BJ (cell line): ENCODE measurements at regions not wholly inside any gene's neighbourhood (a gene's known extent, or its start where the extent isn't known, plus 50 kb on each side); places are given as distances from the start of the nearest gene placed in this dataset.
A peak's percentile ranks its signal among the peaks of the same experiment; 100 is the strongest.
"Not testable (repeated sequence)": the region's sequence is repeated elsewhere in the genome, so short reads cannot be mapped to it uniquely, and the experiment has no call there.

ENCODE experiments used
- CTCF ChIA-PET: fragments of 350-600 bp; formaldehyde crosslinking; extraction: SDS; loops from one replicate; lab custom pipeline; 2021; ENCODE audit warnings: antibody characterized with exemption, inconsistent platforms; lab: Yijun Ruan, JAX
- POLR2A ChIA-PET: fragments of 300-600 bp; sonication (Branson Sonifier 250); formaldehyde crosslinking; extraction: SDS; loops from one replicate; lab custom pipeline; 2021; ENCODE audit warnings: antibody characterized with exemption; lab: Charles Lee
- DNase-seq: peaks from one replicate; pipeline ENCODE4 v3.0.0-alpha.2; 2011; ENCODE audit warnings: low read depth
- H3K27me3 ChIP-seq: 2 replicates; pipeline ENCODE4 v1.6.0; 2011; ENCODE audit warnings: low read length; ENCODE audit not compliant: control insufficient read depth, insufficient read depth
- H3K36me3 ChIP-seq: 2 replicates; pipeline ENCODE4 v1.5.1; 2011; ENCODE audit warnings: low read length; ENCODE audit not compliant: control insufficient read depth, insufficient read depth
- H3K4me3 ChIP-seq: 2 replicates; pipeline ENCODE4 v1.5.1; 2011; ENCODE audit warnings: low read depth, mild to moderate bottlenecking, control low read depth, low read length
- TF ChIP-seq, protein P1 (sequence below): IDR thresholded peaks from 2 replicates; pipeline ENCODE4 v1.5.1; 2011; ENCODE audit warnings: low read depth, mild to moderate bottlenecking, control low read depth, inconsistent platforms, low read length, moderate library complexity; ENCODE audit not compliant: insufficient read depth

DNA sequence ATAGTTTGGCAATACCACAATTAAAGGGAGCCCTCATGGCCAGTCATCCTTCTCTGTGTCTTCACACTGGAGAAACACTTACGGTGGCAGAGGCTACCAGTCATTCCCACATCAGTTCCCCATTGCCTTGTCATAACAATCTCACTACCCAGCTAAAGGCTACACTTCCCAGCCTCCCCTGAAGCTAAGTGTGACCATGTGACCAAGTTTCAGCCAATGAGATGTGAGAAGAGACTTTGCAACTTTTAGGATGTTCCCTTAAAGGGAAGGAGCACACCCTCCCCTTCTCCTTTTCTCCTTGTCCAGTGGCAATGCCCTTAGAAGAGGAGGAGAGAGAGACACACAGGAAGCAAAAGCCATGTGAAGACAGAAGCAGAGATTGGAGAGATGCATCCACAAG is 89.0 kb upstream of the RAB12 start:
- peaks cover 6% of the 10 kb centered on the region; the same call in 1 of the 2 replicates for H3K27me3 ChIP-seq
- CTCF ChIA-PET = no interaction called here
- H3K36me3 ChIP-seq = no peaks in the 10 kb centered on the region
- POLR2A ChIA-PET = no interaction called here
- TF ChIP-seq, protein P1, sequence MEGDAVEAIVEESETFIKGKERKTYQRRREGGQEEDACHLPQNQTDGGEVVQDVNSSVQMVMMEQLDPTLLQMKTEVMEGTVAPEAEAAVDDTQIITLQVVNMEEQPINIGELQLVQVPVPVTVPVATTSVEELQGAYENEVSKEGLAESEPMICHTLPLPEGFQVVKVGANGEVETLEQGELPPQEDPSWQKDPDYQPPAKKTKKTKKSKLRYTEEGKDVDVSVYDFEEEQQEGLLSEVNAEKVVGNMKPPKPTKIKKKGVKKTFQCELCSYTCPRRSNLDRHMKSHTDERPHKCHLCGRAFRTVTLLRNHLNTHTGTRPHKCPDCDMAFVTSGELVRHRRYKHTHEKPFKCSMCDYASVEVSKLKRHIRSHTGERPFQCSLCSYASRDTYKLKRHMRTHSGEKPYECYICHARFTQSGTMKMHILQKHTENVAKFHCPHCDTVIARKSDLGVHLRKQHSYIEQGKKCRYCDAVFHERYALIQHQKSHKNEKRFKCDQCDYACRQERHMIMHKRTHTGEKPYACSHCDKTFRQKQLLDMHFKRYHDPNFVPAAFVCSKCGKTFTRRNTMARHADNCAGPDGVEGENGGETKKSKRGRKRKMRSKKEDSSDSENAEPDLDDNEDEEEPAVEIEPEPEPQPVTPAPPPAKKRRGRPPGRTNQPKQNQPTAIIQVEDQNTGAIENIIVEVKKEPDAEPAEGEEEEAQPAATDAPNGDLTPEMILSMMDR = no peak
- H3K4me3 ChIP-seq = no peak overlapping the region
- no peak for DNase-seq

- Histone ChIP-seq H3K36me3 (no peaks in the 10 kb centered on the region), H3K4me3 (no peak overlapping the region), H3K27me3 (peaks cover 8% of the 10 kb centered on the region)
- TF ChIP-seq, protein P1 = no peak
- CTCF ChIA-PET = no interaction called here
- no peak for DNase-seq
- POLR2A ChIA-PET = no interaction called here
These were observed 86.5 kb upstream of the RAB12 start for GRCh38 chr18:8522756-8523155.

GRCh38 chr18:8525692-8526091 is 83.5 kb upstream of the RAB12 start:
- POLR2A ChIA-PET = no interaction called here
- no peak overlapping the region for H3K4me3 ChIP-seq
- H3K27me3 ChIP-seq = peaks cover 8% of the 10 kb centered on the region
- DNase-seq = no peak
- no peaks in the 10 kb centered on the region for H3K36me3 ChIP-seq
- TF ChIP-seq, protein P1 = peak; percentile 17; the same call in 1 of the 2 replicates
- CTCF ChIA-PET = no interaction called here

GRCh38 chr18:8526332-8526731 is 82.9 kb upstream of the RAB12 start:
- Histone ChIP-seq H3K27me3 (peaks cover 8% of the 10 kb centered on the region), H3K36me3 (no peaks in the 10 kb centered on the region), H3K4me3 (no peak overlapping the region)
- CTCF ChIA-PET = interaction anchor here (0.9 kb wide), 1 partner anchor 8 kb away, joined by 3 read pairs; no protein-coding TSS in a partner anchor
- no peak for DNase-seq
- POLR2A ChIA-PET = no interaction called here
- TF ChIP-seq, protein P1 = no peak

DNA sequence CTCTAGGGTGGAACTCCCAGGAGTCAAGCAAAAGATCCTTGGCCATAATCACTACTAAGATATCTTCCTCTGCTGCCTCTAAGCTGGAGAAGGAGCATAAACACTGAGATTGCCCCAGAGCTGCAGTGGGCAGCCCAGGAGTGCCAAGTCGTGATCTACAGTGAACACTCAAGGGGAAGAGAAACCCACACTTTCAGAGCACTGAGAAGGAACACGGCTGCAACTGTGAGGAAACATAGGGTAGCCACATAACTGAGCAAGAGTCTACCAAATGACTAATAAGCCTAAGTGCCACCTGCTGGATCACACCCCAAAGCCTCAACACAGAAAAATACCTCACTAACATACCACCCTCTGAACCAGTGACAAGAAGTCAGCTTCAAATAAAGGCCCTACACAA is 79.6 kb upstream of the RAB12 start:
- DNase-seq = no peak
- Histone ChIP-seq H3K36me3 (no peaks in the 10 kb centered on the region), H3K4me3 (no peak overlapping the region), H3K27me3 (peaks cover 1% of the 10 kb centered on the region; the same call in 1 of the 2 replicates)
- TF ChIP-seq, protein P1 = no peak
- POLR2A ChIA-PET = no interaction called here
- CTCF ChIA-PET = no interaction called here

GRCh38 chr18:8531084-8531483 is 78.2 kb upstream of the RAB12 start:
- H3K27me3 ChIP-seq, H3K36me3 ChIP-seq, POLR2A ChIA-PET, CTCF ChIA-PET, DNase-seq, H3K4me3 ChIP-seq: not testable (repeated sequence)
